ENCODE measurements at regions not wholly inside any gene's neighbourhood (a gene's known extent, or its start where the extent isn't known, plus 50 kb on each side); places are given as distances from the start of the nearest gene placed in this dataset.

- H3K36me3 Mint-ChIP-seq = no peaks in the 10 kb centered on the region
- peaks cover 19% of the 10 kb centered on the region for H3K9me3 Mint-ChIP-seq
- DNase-seq (ENCODE audit: low spot score) = no peak
Measured at GRCh38 chr1:98232678-98233077, 311.8 kb upstream of the DPYD start.

GRCh38 chr1:98222706-98223105 is 301.9 kb upstream of the DPYD start:
- Mint-ChIP-seq H3K9me3 (no peaks in the 10 kb centered on the region), H3K27me3 (ENCODE audit: insufficient read depth, low read depth) (no peaks in the 10 kb centered on the region), H3K4me3 (no peak overlapping the region), H3K4me1 (peaks cover 3% of the 10 kb centered on the region), H3K36me3 (no peaks in the 10 kb centered on the region), H3K27ac (no peak overlapping the region)
- H2AFZ ChIP-seq (replicated peaks) = no peak overlapping the region
- no peaks in the 10 kb centered on the region for H4K20me1 ChIP-seq (ENCODE audit: low read depth)
- H3K4me3 ChIP-seq = no peak overlapping the region
- H3K4me2 ChIP-seq = no peak overlapping the region
- no peaks in the 10 kb centered on the region for H3K4me1 ChIP-seq
- no peaks in the 10 kb centered on the region for H3K79me2 ChIP-seq (ENCODE audit: low read depth)
- no peaks in the 10 kb centered on the region for H3F3A ChIP-seq (ENCODE audit: low read depth)
- H3K27me3 ChIP-seq = no peaks in the 10 kb centered on the region
- no peak overlapping the region for H3K9ac ChIP-seq
- no peak overlapping the region for H3K27ac ChIP-seq
- no peaks in the 10 kb centered on the region for H3K9me3 ChIP-seq (ENCODE audit: low read depth)
- no peak for TF ChIP-seq EZH2 (IDR thresholded peaks at IDR 0.05)
- no peak for TF ChIP-seq CTCF (IDR thresholded peaks at IDR 0.05)
- no peaks in the 10 kb centered on the region for H3K36me3 ChIP-seq
- DNase-seq (ENCODE audit: low spot score) = no peak

More at GRCh38 chr1:98232678-98233077, 311.8 kb upstream of the DPYD start:
- Histone ChIP-seq H3K79me2 (ENCODE audit: low read depth) (no peaks in the 10 kb centered on the region), H4K20me1 (ENCODE audit: low read depth) (no peaks in the 10 kb centered on the region), H3K9me3 (ENCODE audit: low read depth) (no peaks in the 10 kb centered on the region), H2AFZ (replicated peaks) (no peak overlapping the region), H3K27me3 (no peaks in the 10 kb centered on the region), H3K9ac (no peak overlapping the region), H3K4me1 (no peaks in the 10 kb centered on the region), H3K4me2 (no peak overlapping the region), H3K36me3 (no peaks in the 10 kb centered on the region), H3K27ac (no peak overlapping the region), H3K4me3 (no peak overlapping the region), H3F3A (ENCODE audit: low read depth) (no peaks in the 10 kb centered on the region)
- Mint-ChIP-seq H3K27me3 (ENCODE audit: insufficient read depth, low read depth) (no peaks in the 10 kb centered on the region), H3K4me1 (no peaks in the 10 kb centered on the region), H3K27ac (no peak overlapping the region), H3K4me3 (no peak overlapping the region)
- TF ChIP-seq CTCF (IDR thresholded peaks at IDR 0.05) (no peak), EZH2phosphoT487 (IDR thresholded peaks at IDR 0.05) (no peak), EZH2 (IDR thresholded peaks at IDR 0.05) (no peak)

GRCh38 chr1:98221923-98222322 is 301.1 kb upstream of the DPYD start:
- no peak for DNase-seq (ENCODE audit: low spot score)
- Histone ChIP-seq H3K9ac (no peak overlapping the region), H3K4me1 (no peaks in the 10 kb centered on the region), H3K36me3 (no peaks in the 10 kb centered on the region), H3F3A (ENCODE audit: low read depth) (no peaks in the 10 kb centered on the region), H3K4me3 (no peak overlapping the region), H3K27me3 (no peaks in the 10 kb centered on the region), H2AFZ (replicated peaks) (no peak overlapping the region), H3K79me2 (ENCODE audit: low read depth) (no peaks in the 10 kb centered on the region), H3K27ac (no peak overlapping the region), H3K4me2 (no peak overlapping the region), H3K9me3 (ENCODE audit: low read depth) (no peaks in the 10 kb centered on the region), H4K20me1 (ENCODE audit: low read depth) (no peaks in the 10 kb centered on the region)
- H3K4me3 Mint-ChIP-seq = no peak overlapping the region
- H3K27ac Mint-ChIP-seq = no peak overlapping the region
- no peak for TF ChIP-seq CTCF (IDR thresholded peaks at IDR 0.05)
- no peak for TF ChIP-seq EZH2 (IDR thresholded peaks at IDR 0.05)
- no peak for TF ChIP-seq EZH2phosphoT487 (IDR thresholded peaks at IDR 0.05)
- no peaks in the 10 kb centered on the region for H3K9me3 Mint-ChIP-seq
- H3K4me1 Mint-ChIP-seq = peaks cover 3% of the 10 kb centered on the region
- no peaks in the 10 kb centered on the region for H3K27me3 Mint-ChIP-seq (ENCODE audit: insufficient read depth, low read depth)
- no peaks in the 10 kb centered on the region for H3K36me3 Mint-ChIP-seq

DNA sequence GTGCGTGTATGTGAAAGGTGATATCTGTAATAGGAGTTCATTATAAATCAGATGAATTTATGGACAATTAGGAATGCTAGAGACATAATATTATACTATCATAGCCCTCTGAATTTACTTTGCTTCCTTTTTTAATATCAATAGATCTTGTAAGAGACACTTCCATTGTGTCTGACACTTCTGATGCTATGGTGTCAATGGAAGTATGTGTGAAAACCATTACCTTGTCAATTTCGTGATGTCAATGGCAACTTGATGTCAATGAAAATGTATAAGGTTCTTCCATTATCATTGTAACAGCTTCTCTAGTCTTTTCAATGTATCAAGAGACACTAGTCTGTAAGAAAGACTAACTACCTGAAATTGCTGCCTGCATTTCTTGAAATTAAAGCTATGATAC is 296.8 kb upstream of the DPYD start:
- no peaks in the 10 kb centered on the region for H3K36me3 ChIP-seq
- H3K27me3 Mint-ChIP-seq (ENCODE audit: insufficient read depth, low read depth) = no peaks in the 10 kb centered on the region
- TF ChIP-seq CTCF (IDR thresholded peaks at IDR 0.05) (no peak), EZH2 (IDR thresholded peaks at IDR 0.05) (no peak), EZH2phosphoT487 (IDR thresholded peaks at IDR 0.05) (no peak)
- no peak overlapping the region for H3K4me2 ChIP-seq
- peaks cover 3% of the 10 kb centered on the region for H3K9me3 Mint-ChIP-seq
- no peak overlapping the region for H3K27ac ChIP-seq
- H3K9ac ChIP-seq = no peak overlapping the region
- no peaks in the 10 kb centered on the region for H3F3A ChIP-seq (ENCODE audit: low read depth)
- no peaks in the 10 kb centered on the region for H4K20me1 ChIP-seq (ENCODE audit: low read depth)
- no peaks in the 10 kb centered on the region for H3K4me1 ChIP-seq
- H3K79me2 ChIP-seq (ENCODE audit: low read depth) = no peaks in the 10 kb centered on the region
- H3K9me3 ChIP-seq (ENCODE audit: low read depth) = no peaks in the 10 kb centered on the region
- H2AFZ ChIP-seq (replicated peaks) = no peak overlapping the region
- H3K27me3 ChIP-seq = no peaks in the 10 kb centered on the region
- no peak for DNase-seq (ENCODE audit: low spot score)
- H3K4me3 Mint-ChIP-seq = no peak overlapping the region
- peaks cover 3% of the 10 kb centered on the region for H3K4me1 Mint-ChIP-seq
- no peaks in the 10 kb centered on the region for H3K36me3 Mint-ChIP-seq
- no peak overlapping the region for H3K4me3 ChIP-seq
- H3K27ac Mint-ChIP-seq = no peak overlapping the region

All from neural progenitor cell (in vitro differentiated cells).